SK-N-SH (cell line): ENCODE measurements at regions not wholly inside any gene's neighbourhood (a gene's known extent, or its start where the extent isn't known, plus 50 kb on each side); places are given as distances from the start of the nearest gene placed in this dataset.

ENCODE experiments used
- CTCF ChIA-PET: fragments of 300-600, 350-600 bp; formaldehyde crosslinking; extraction: SDS; loops from one replicate; lab custom pipeline; 2021; lab: Yijun Ruan, JAX
- POLR2A ChIA-PET: fragments of 350-600 bp; sonication (Branson Sonifier 250); formaldehyde crosslinking; extraction: SDS; loops from one replicate; lab custom pipeline; 2020; ENCODE audit warnings: antibody characterized with exemption, inconsistent platforms; lab: Yijun Ruan, JAX
- DNase-seq: peaks from one replicate; pipeline ENCODE4 v3.0.0; 2012
- H2AFZ ChIP-seq: fragments of 200-600 bp; sonication (generic); 2 replicates; pipeline ENCODE4 v1.8.1; 2016; ENCODE audit warnings: antibody characterized with exemption, mild to moderate bottlenecking, low read depth
- H3F3A ChIP-seq: fragments of 200-600 bp; sonication (generic); replicated peaks from 2 replicates; pipeline ENCODE3; 2016; ENCODE audit warnings: antibody characterized with exemption, mild to moderate bottlenecking; ENCODE audit not compliant: insufficient read depth
- H3K27ac ChIP-seq, 2 experiments: fragments of 200-500 bp in 1 of 2; fragments of 200-600 bp in 1 of 2; sonication (Bioruptor generic) in 1 of 2; sonication (generic), shearing (Covaris generic) in 1 of 2; 2 replicates each; pipeline versions ENCODE4 v1.5.1 to v1.6.1; 2014 to 2016; ENCODE audit warnings: low read depth in 2 of 2, inconsistent platforms in 1 of 2, low read length in 1 of 2, mild to moderate bottlenecking in 1 of 2, mixed read lengths in 1 of 2
- H3K27me3 ChIP-seq: fragments of 200-600 bp; sonication (generic), shearing (Covaris generic); 2 replicates; pipeline ENCODE4 v1.6.1; 2016; ENCODE audit warnings: mixed run types; ENCODE audit not compliant: insufficient read depth
- H3K36me3 ChIP-seq, 2 experiments: fragments of 200-500 bp in 1 of 2; fragments of 200-600 bp in 1 of 2; sonication (Bioruptor generic) in 1 of 2; sonication (generic) in 1 of 2; replicated peaks in 1 of 2; 2 replicates each; pipeline versions ENCODE3 to v1.5.1; 2014 to 2016; ENCODE audit warnings: low read length in 1 of 2, mild to moderate bottlenecking in 1 of 2; ENCODE audit not compliant: insufficient read depth in 2 of 2, control insufficient read depth in 1 of 2
- H3K4me1 ChIP-seq, 2 experiments: fragments of 200-500 bp in 1 of 2; fragments of 200-600 bp in 1 of 2; sonication (Bioruptor generic) in 1 of 2; sonication (generic), shearing (Covaris generic) in 1 of 2; 2 replicates each; pipeline versions ENCODE4 v1.5.1 to v1.6.1; 2014 to 2016; ENCODE audit warnings: low read depth in 1 of 2, low read length in 1 of 2, mixed run types in 1 of 2; ENCODE audit not compliant: insufficient read depth in 2 of 2, control insufficient read depth in 1 of 2
- H3K4me2 ChIP-seq: fragments of 200-600 bp; sonication (generic), shearing (Covaris generic); 2 replicates; pipeline ENCODE4 v1.6.1; 2017; ENCODE audit warnings: mixed run types
- H3K4me3 ChIP-seq, 2 experiments: fragments of 200-500 bp in 1 of 2; fragments of 200-600 bp in 1 of 2; sonication (Bioruptor generic) in 1 of 2; sonication (generic), shearing (Covaris generic) in 1 of 2; 2 replicates each; pipeline versions ENCODE4 v1.5.1 to v1.8.1; 2014 to 2016; ENCODE audit warnings: low read depth in 2 of 2, inconsistent platforms in 1 of 2, low read length in 1 of 2, mild to moderate bottlenecking in 1 of 2, mixed read lengths in 1 of 2, moderate library complexity in 1 of 2
- H3K79me2 ChIP-seq: fragments of 200-600 bp; sonication (generic); 2 replicates; pipeline ENCODE4 v1.8.1; 2017; ENCODE audit warnings: mild to moderate bottlenecking; ENCODE audit not compliant: insufficient read depth
- H3K9ac ChIP-seq: fragments of 200-600 bp; sonication (generic); 2 replicates; pipeline ENCODE4 v1.6.1; 2017; ENCODE audit warnings: mixed run types
- H3K9me2 ChIP-seq: fragments of 200-600 bp; sonication (generic); 2 replicates; pipeline ENCODE4 v1.6.1; 2017; ENCODE audit warnings: mixed run types
- H3K9me3 ChIP-seq: fragments of 200-600 bp; sonication (generic); 2 replicates; pipeline ENCODE4 v1.6.1; 2017; ENCODE audit warnings: mixed run types, mild to moderate bottlenecking, moderate library complexity
- H4K20me1 ChIP-seq: fragments of 200-600 bp; sonication (generic); 2 replicates; pipeline ENCODE4 v1.6.1; 2017; ENCODE audit warnings: mild to moderate bottlenecking, mixed run types; ENCODE audit not compliant: insufficient read depth
- CTCF ChIP-seq: fragments of 200-600 bp; sonication (generic); IDR thresholded peaks from 2 replicates; pipeline ENCODE4 v1.6.1; 2017; ENCODE audit warnings: antibody characterized with exemption, mild to moderate bottlenecking, moderate library complexity
- ELF1 ChIP-seq: IDR thresholded peaks from 2 replicates; pipeline ENCODE4 v1.4.0; 2012
- FOSL2 ChIP-seq: IDR thresholded peaks from 2 replicates; pipeline ENCODE4 v1.4.0; 2012; ENCODE audit warnings: low read depth, mild to moderate bottlenecking, moderate library complexity, borderline replicate concordance
- FOXJ3 ChIP-seq: sonication (generic); formaldehyde crosslinking; IDR thresholded peaks from 2 replicates; pipeline ENCODE4 v1.5.1; 2020; ENCODE audit warnings: mild to moderate bottlenecking, missing genetic modification reagents
- GATA2 ChIP-seq: sonication (generic); formaldehyde crosslinking; IDR thresholded peaks from 2 replicates; pipeline ENCODE4 v1.5.0; 2020; ENCODE audit warnings: mild to moderate bottlenecking, missing genetic modification reagents
- MAX ChIP-seq: IDR thresholded peaks from 2 replicates; pipeline ENCODE4 v1.4.0; 2012; ENCODE audit warnings: low read depth
- MEF2A ChIP-seq: IDR thresholded peaks from 2 replicates; pipeline ENCODE4 v1.4.0; 2012; ENCODE audit warnings: low read depth, borderline replicate concordance
- MXI1 ChIP-seq: IDR thresholded peaks from 2 replicates; pipeline ENCODE4 v1.6.1; 2012; ENCODE audit warnings: mild to moderate bottlenecking, low read depth, low read length, improper control_type of control experiment
- PBX3 ChIP-seq: IDR thresholded peaks from 2 replicates; pipeline ENCODE4; 2012
- POLR2AphosphoS5 ChIP-seq: IDR thresholded peaks from 2 replicates; pipeline ENCODE4 v1.6.1; 2012; ENCODE audit warnings: low read depth, low read length
- RCOR1 ChIP-seq: fragments of 150-350 bp; IDR thresholded peaks from 2 replicates; pipeline ENCODE4 v1.6.1; 2017; ENCODE audit warnings: antibody characterized with exemption, low read length
- TCF12 ChIP-seq: IDR thresholded peaks from 2 replicates; pipeline ENCODE4 v1.4.0; 2012
- TEAD4 ChIP-seq: IDR thresholded peaks from 2 replicates; pipeline ENCODE4 v1.4.0; 2012; ENCODE audit warnings: mild to moderate bottlenecking, borderline replicate concordance; ENCODE audit not compliant: insufficient read depth
- USF2 ChIP-seq: fragments of 150-350 bp; IDR thresholded peaks from 2 replicates; pipeline ENCODE4 v1.6.1; 2017; ENCODE audit warnings: antibody characterized with exemption, low read length, low read depth, borderline replicate concordance
- WGBS: methylation state at CpG from one replicate; pipeline ENCODE4 v1.1.6; 2017; ENCODE audit warnings: low lambda C conversion rate; 5-methylcytosine and 5-hydroxymethylcytosine counted together

- no peaks in the 10 kb centered on the region; the same call in 1 of the 2 replicates for H3K9me3 ChIP-seq
- no peak overlapping the region for H2AFZ ChIP-seq
- no peaks in the 10 kb centered on the region for H3K9me2 ChIP-seq
- H3K36me3 ChIP-seq, result no peaks in the 10 kb centered on the region
- no peak for DNase-seq
- H3K4me1 ChIP-seq, result no peaks in the 10 kb centered on the region
- POLR2A ChIA-PET, result no interaction called here
- H3K27ac ChIP-seq, result no peak overlapping the region
- no peak overlapping the region for H3K4me2 ChIP-seq
- no peak overlapping the region for H3K4me3 ChIP-seq
- CTCF ChIA-PET, result no interaction called here
- H3K27me3 ChIP-seq, result no peaks in the 10 kb centered on the region
- no peaks in the 10 kb centered on the region for H3F3A ChIP-seq
- H3K79me2 ChIP-seq, result no peaks in the 10 kb centered on the region
- no peaks in the 10 kb centered on the region for H4K20me1 ChIP-seq
- whole genome bisulfite sequencing, result 37% methylated on average over 9 of the region's 9 CpGs
- no peak for TF ChIP-seq MAX
- TF ChIP-seq USF2, result no peak
- TF ChIP-seq RCOR1, result no peak
- TF ChIP-seq FOXJ3 (CRISPR knock-in tag), result no peak
- no peak for TF ChIP-seq TEAD4
- no peak for TF ChIP-seq POLR2AphosphoS5
- no peak for TF ChIP-seq FOSL2
- no peak for TF ChIP-seq ELF1
- no peak for TF ChIP-seq MEF2A
- no peak for TF ChIP-seq MXI1
- TF ChIP-seq PBX3, result no peak
- no peak for TF ChIP-seq GATA2 (CRISPR knock-in tag)
- TF ChIP-seq TCF12, result no peak
- no peak for TF ChIP-seq CTCF
- TF ChIP-seq, all 33 proteins: peak for 0
- H3K9ac ChIP-seq, result no peak overlapping the region
Measured at GRCh38 chr10:10886861-10887531, 130.7 kb upstream of the CELF2 start.
